ENCODE measurements at regions not wholly inside any gene's neighbourhood (a gene's known extent, or its start where the extent isn't known, plus 50 kb on each side); places are given as distances from the start of the nearest gene placed in this dataset.
"Not testable (repeated sequence)": the region's sequence is repeated elsewhere in the genome, so short reads cannot be mapped to it uniquely, and the experiment has no call there.

- DNase-seq (ENCODE audit: low read depth in 3 of 3) = no peak
Measured at GRCh38 chr9:110123341-110124095, 84.4 kb downstream of the C9orf152 start.

- DNase-seq (ENCODE audit: low read depth in 3 of 3) = no peak
Measured at GRCh38 chr9:110124439-110124838, 83.5 kb downstream of the C9orf152 start.

- DNase-seq (ENCODE audit: low read depth in 3 of 3) = no peak
Measured at GRCh38 chr9:110125207-110125751, 82.7 kb downstream of the C9orf152 start.

GRCh38 chr9:110125763-110126351 is 82.1 kb downstream of the C9orf152 start:
- DNase-seq (ENCODE audit: low read depth in 3 of 3) = no peak

GRCh38 chr9:110126499-110126941 is 81.4 kb downstream of the C9orf152 start:
- DNase-seq (ENCODE audit: low read depth in 3 of 3) = no peak

- no peak for DNase-seq (ENCODE audit: low read depth in 3 of 3)
Measured at GRCh38 chr9:110126986-110127864, 80.7 kb downstream of the C9orf152 start.

GRCh38 chr9:110128664-110129329 is 79.2 kb downstream of the C9orf152 start:
- DNase-seq (ENCODE audit: low read depth in 3 of 3) = no peak

GRCh38 chr9:110129425-110129824 is 78.5 kb downstream of the C9orf152 start:
- no peak for DNase-seq (ENCODE audit: low read depth in 3 of 3)

GRCh38 chr9:110130211-110130610 is 77.7 kb downstream of the C9orf152 start:
- DNase-seq (ENCODE audit: low read depth in 3 of 3) = no peak

- no peak for DNase-seq (ENCODE audit: low read depth in 3 of 3)
Measured at GRCh38 chr9:110130791-110131416, 77.1 kb downstream of the C9orf152 start.

- DNase-seq (ENCODE audit: low read depth in 3 of 3) = no peak
Measured at GRCh38 chr9:110131499-110131898, 76.5 kb downstream of the C9orf152 start.

GRCh38 chr9:110132531-110132930 is 75.4 kb downstream of the C9orf152 start:
- DNase-seq (ENCODE audit: low read depth in 3 of 3) = not testable (repeated sequence)

- DNase-seq (ENCODE audit: low read depth in 3 of 3) = no peak
Measured at GRCh38 chr9:110133059-110133458, 74.9 kb downstream of the C9orf152 start.

GRCh38 chr9:110133608-110134210 is 74.2 kb downstream of the C9orf152 start:
- DNase-seq (ENCODE audit: low read depth in 3 of 3) = no peak

GRCh38 chr9:110135846-110136245 is 72.1 kb downstream of the C9orf152 start:
- DNase-seq (ENCODE audit: low read depth in 3 of 3) = no peak

- DNase-seq (ENCODE audit: low read depth in 3 of 3) = no peak
Measured at GRCh38 chr9:110136802-110137201, 71.2 kb downstream of the C9orf152 start.

GRCh38 chr9:110140276-110140675 is 67.7 kb downstream of the C9orf152 start:
- no peak for DNase-seq (ENCODE audit: low read depth in 3 of 3)

GRCh38 chr9:110141227-110141793 is 66.6 kb downstream of the C9orf152 start:
- DNase-seq (ENCODE audit: low read depth in 3 of 3) = no peak

GRCh38 chr9:110142253-110142652 is 65.7 kb downstream of the C9orf152 start:
- no peak for DNase-seq (ENCODE audit: low read depth in 3 of 3)

GRCh38 chr9:110142868-110143481 is 65.0 kb downstream of the C9orf152 start:
- DNase-seq (ENCODE audit: low read depth in 3 of 3) = no peak
